ENCODE measurements at regions not wholly inside any gene's neighbourhood (a gene's known extent, or its start where the extent isn't known, plus 50 kb on each side); places are given as distances from the start of the nearest gene placed in this dataset.

- TF ChIP-seq CTCF (IDR thresholded peaks at IDR 0.05) (no peak), EP300 (IDR thresholded peaks at IDR 0.05; ENCODE audit: low read depth) (no peak), POLR2A (IDR thresholded peaks at IDR 0.05) (no peak)
These were observed 177.6 kb upstream of the SPRY1 start for GRCh38 chr4:123218981-123219380.
